ENCODE measurements at regions not wholly inside any gene's neighbourhood (a gene's known extent, or its start where the extent isn't known, plus 50 kb on each side); places are given as distances from the start of the nearest gene placed in this dataset.

GRCh38 chr14:98726585-98727405, 545.2 kb downstream of the BCL11B start:
- TF ChIP-seq, protein P1, sequence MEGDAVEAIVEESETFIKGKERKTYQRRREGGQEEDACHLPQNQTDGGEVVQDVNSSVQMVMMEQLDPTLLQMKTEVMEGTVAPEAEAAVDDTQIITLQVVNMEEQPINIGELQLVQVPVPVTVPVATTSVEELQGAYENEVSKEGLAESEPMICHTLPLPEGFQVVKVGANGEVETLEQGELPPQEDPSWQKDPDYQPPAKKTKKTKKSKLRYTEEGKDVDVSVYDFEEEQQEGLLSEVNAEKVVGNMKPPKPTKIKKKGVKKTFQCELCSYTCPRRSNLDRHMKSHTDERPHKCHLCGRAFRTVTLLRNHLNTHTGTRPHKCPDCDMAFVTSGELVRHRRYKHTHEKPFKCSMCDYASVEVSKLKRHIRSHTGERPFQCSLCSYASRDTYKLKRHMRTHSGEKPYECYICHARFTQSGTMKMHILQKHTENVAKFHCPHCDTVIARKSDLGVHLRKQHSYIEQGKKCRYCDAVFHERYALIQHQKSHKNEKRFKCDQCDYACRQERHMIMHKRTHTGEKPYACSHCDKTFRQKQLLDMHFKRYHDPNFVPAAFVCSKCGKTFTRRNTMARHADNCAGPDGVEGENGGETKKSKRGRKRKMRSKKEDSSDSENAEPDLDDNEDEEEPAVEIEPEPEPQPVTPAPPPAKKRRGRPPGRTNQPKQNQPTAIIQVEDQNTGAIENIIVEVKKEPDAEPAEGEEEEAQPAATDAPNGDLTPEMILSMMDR (IDR thresholded peaks at IDR 0.05; ENCODE audit: insufficient read depth, missing control alignments): no peak
- no peak for DNase-seq (ENCODE audit: insufficient read length, low spot score)
- no peak for FAIRE-seq

GRCh38 chr14:98728024-98728423, 544.0 kb downstream of the BCL11B start:
- TF ChIP-seq, protein P1 (IDR thresholded peaks at IDR 0.05; ENCODE audit: insufficient read depth, missing control alignments): no peak
- FAIRE-seq (no peak), DNase-seq (ENCODE audit: insufficient read length, low spot score) (no peak)

DNA sequence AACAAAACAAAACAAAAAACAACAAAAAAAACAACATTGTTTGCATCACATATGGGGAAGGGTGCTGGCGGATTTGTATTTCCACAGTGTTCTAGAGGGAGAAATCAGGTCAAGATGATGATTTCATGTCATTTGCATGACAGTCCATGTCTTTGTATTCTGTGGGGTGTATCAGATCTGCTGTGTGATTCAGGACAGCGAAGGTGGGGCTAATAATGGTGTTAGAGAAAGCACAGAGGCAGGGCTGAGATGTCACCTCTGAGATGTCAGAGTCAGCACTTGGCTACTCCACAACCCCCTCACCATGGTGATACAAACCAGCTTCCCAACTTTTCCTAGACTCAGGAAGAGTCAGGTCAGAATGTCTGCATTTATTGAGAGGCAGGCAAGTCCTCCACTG, 543.2 kb downstream of the BCL11B start:
- no peak for FAIRE-seq

GRCh38 chr14:98731286-98731685, 540.7 kb downstream of the BCL11B start:
- DNase-seq (ENCODE audit: insufficient read length, low spot score) (no peak), FAIRE-seq (no peak)
- TF ChIP-seq, protein P1 (IDR thresholded peaks at IDR 0.05; ENCODE audit: insufficient read depth, missing control alignments): no peak

More for the DNA sequence above, 543.2 kb downstream of the BCL11B start:
- TF ChIP-seq, protein P1 (IDR thresholded peaks at IDR 0.05; ENCODE audit: insufficient read depth, missing control alignments): no peak
- no peak for DNase-seq (ENCODE audit: insufficient read length, low spot score)

GRCh38 chr14:98731701-98732100, 540.3 kb downstream of the BCL11B start:
- FAIRE-seq (no peak), DNase-seq (ENCODE audit: insufficient read length, low spot score) (no peak)
- TF ChIP-seq, protein P1 (IDR thresholded peaks at IDR 0.05; ENCODE audit: insufficient read depth, missing control alignments): no peak

DNA sequence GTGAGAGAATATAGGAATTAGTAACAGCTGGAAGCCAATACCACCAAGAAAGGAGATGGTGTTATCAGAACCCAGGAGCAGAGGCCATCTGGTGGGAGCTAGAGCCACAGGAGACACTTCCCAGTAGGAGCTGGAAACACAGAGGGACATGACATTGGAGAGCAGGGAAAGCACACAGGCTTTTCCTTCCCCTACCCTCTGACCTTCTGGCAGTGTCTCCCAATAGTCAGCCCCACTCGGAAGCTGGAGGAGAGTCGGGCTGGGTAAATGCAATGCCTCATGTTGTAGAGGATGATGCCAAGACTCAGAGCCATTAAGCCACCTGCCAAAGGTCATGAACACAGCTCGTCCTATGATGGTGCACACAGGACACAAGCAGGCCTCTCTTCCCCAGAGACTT, 538.5 kb downstream of the BCL11B start:
- TF ChIP-seq, protein P1 (IDR thresholded peaks at IDR 0.05; ENCODE audit: insufficient read depth, missing control alignments): no peak
- no peak for DNase-seq (ENCODE audit: insufficient read length, low spot score)
- FAIRE-seq: no peak

GRCh38 chr14:98736701-98737338, 535.2 kb downstream of the BCL11B start:
- FAIRE-seq (no peak), DNase-seq (ENCODE audit: insufficient read length, low spot score) (no peak)
- TF ChIP-seq, protein P1 (IDR thresholded peaks at IDR 0.05; ENCODE audit: insufficient read depth, missing control alignments): no peak
